ENCODE measurements at regions not wholly inside any gene's neighbourhood (a gene's known extent, or its start where the extent isn't known, plus 50 kb on each side); places are given as distances from the start of the nearest gene placed in this dataset.

GRCh38 chr2:176843208-176843607 is 369.4 kb upstream of the HNRNPA3 start:
- H3K9me3 Mint-ChIP-seq, result no peaks in the 10 kb centered on the region
- H3K4me1 Mint-ChIP-seq (ENCODE audit: low read depth), result peaks cover 5% of the 10 kb centered on the region
- peaks cover 10% of the 10 kb centered on the region for H3K27me3 Mint-ChIP-seq (ENCODE audit: low read depth)
- no peak for DNase-seq (ENCODE audit: low spot score)
- H3K36me3 Mint-ChIP-seq (ENCODE audit: low read depth), result no peaks in the 10 kb centered on the region
- H3K27ac Mint-ChIP-seq, result no peak overlapping the region
- no peak overlapping the region for H3K4me3 Mint-ChIP-seq

- Mint-ChIP-seq H3K27ac (no peak overlapping the region), H3K36me3 (ENCODE audit: low read depth) (no peaks in the 10 kb centered on the region), H3K4me1 (ENCODE audit: low read depth) (peaks cover 5% of the 10 kb centered on the region), H3K9me3 (no peaks in the 10 kb centered on the region), H3K27me3 (ENCODE audit: low read depth) (peaks cover 5% of the 10 kb centered on the region), H3K4me3 (no peak overlapping the region)
- no peak for DNase-seq (ENCODE audit: low spot score)
Observed at GRCh38 chr2:176844461-176844860, 368.1 kb upstream of the HNRNPA3 start.

GRCh38 chr2:176845718-176846117 is 366.9 kb upstream of the HNRNPA3 start:
- H3K4me3 Mint-ChIP-seq, result no peak overlapping the region
- H3K27ac Mint-ChIP-seq, result no peak overlapping the region
- peaks cover 5% of the 10 kb centered on the region for H3K27me3 Mint-ChIP-seq (ENCODE audit: low read depth)
- H3K4me1 Mint-ChIP-seq (ENCODE audit: low read depth), result peaks cover 5% of the 10 kb centered on the region
- DNase-seq (ENCODE audit: low spot score), result no peak
- H3K36me3 Mint-ChIP-seq (ENCODE audit: low read depth), result no peaks in the 10 kb centered on the region
- no peaks in the 10 kb centered on the region for H3K9me3 Mint-ChIP-seq

- Mint-ChIP-seq H3K27ac (no peak overlapping the region), H3K9me3 (no peaks in the 10 kb centered on the region), H3K4me1 (ENCODE audit: low read depth) (peaks cover 9% of the 10 kb centered on the region), H3K4me3 (no peak overlapping the region), H3K27me3 (ENCODE audit: low read depth) (peaks cover 5% of the 10 kb centered on the region), H3K36me3 (ENCODE audit: low read depth) (no peaks in the 10 kb centered on the region)
- no peak for DNase-seq (ENCODE audit: low spot score)
Observed at GRCh38 chr2:176847575-176847974, 365.0 kb upstream of the HNRNPA3 start.

- DNase-seq (ENCODE audit: low spot score), result no peak
- Mint-ChIP-seq H3K4me1 (ENCODE audit: low read depth) (peaks cover 20% of the 10 kb centered on the region), H3K27ac (no peak overlapping the region), H3K27me3 (ENCODE audit: low read depth) (peaks cover 2% of the 10 kb centered on the region), H3K4me3 (no peak overlapping the region), H3K9me3 (no peaks in the 10 kb centered on the region), H3K36me3 (ENCODE audit: low read depth) (no peaks in the 10 kb centered on the region)
Observed at GRCh38 chr2:176848844-176849243, 363.8 kb upstream of the HNRNPA3 start.

- Mint-ChIP-seq H3K4me3 (no peak overlapping the region), H3K4me1 (ENCODE audit: low read depth) (peaks cover 30% of the 10 kb centered on the region), H3K27ac (no peak overlapping the region), H3K9me3 (no peaks in the 10 kb centered on the region), H3K36me3 (ENCODE audit: low read depth) (peaks cover 5% of the 10 kb centered on the region), H3K27me3 (ENCODE audit: low read depth) (no peaks in the 10 kb centered on the region)
- no peak for DNase-seq (ENCODE audit: low spot score)
Observed at GRCh38 chr2:176851200-176851888, 361.2 kb upstream of the HNRNPA3 start.

- Mint-ChIP-seq H3K9me3 (no peaks in the 10 kb centered on the region), H3K27ac (no peak overlapping the region), H3K4me1 (ENCODE audit: low read depth) (peaks cover 35% of the 10 kb centered on the region), H3K36me3 (ENCODE audit: low read depth) (peaks cover 5% of the 10 kb centered on the region), H3K27me3 (ENCODE audit: low read depth) (no peaks in the 10 kb centered on the region), H3K4me3 (peak overlapping the region; percentile 3)
- DNase-seq (ENCODE audit: low spot score), result no peak
Observed at GRCh38 chr2:176851889-176852483, 360.6 kb upstream of the HNRNPA3 start.

- peak overlapping the region; percentile 3 for H3K4me3 Mint-ChIP-seq
- H3K27ac Mint-ChIP-seq, result peak overlapping the region; percentile 50
- H3K36me3 Mint-ChIP-seq (ENCODE audit: low read depth), result peaks cover 5% of the 10 kb centered on the region
- H3K27me3 Mint-ChIP-seq (ENCODE audit: low read depth), result no peaks in the 10 kb centered on the region
- no peaks in the 10 kb centered on the region for H3K9me3 Mint-ChIP-seq
- H3K4me1 Mint-ChIP-seq (ENCODE audit: low read depth), result peaks cover 36% of the 10 kb centered on the region
- peak; percentile 12 for DNase-seq (ENCODE audit: low spot score)
Observed at GRCh38 chr2:176852667-176853066, 359.9 kb upstream of the HNRNPA3 start.

GRCh38 chr2:176854062-176854461 is 358.5 kb upstream of the HNRNPA3 start:
- Mint-ChIP-seq H3K4me3 (no peak overlapping the region), H3K36me3 (ENCODE audit: low read depth) (peaks cover 5% of the 10 kb centered on the region), H3K27me3 (ENCODE audit: low read depth) (no peaks in the 10 kb centered on the region), H3K4me1 (ENCODE audit: low read depth) (peaks cover 36% of the 10 kb centered on the region), H3K27ac (no peak overlapping the region), H3K9me3 (no peaks in the 10 kb centered on the region)
- no peak for DNase-seq (ENCODE audit: low spot score)

- H3K27ac Mint-ChIP-seq, result peak overlapping the region; percentile 44
- no peak overlapping the region for H3K4me3 Mint-ChIP-seq
- peaks cover 5% of the 10 kb centered on the region for H3K36me3 Mint-ChIP-seq (ENCODE audit: low read depth)
- no peaks in the 10 kb centered on the region for H3K9me3 Mint-ChIP-seq
- no peak for DNase-seq (ENCODE audit: low spot score)
- H3K27me3 Mint-ChIP-seq (ENCODE audit: low read depth), result peaks cover 6% of the 10 kb centered on the region
- peaks cover 36% of the 10 kb centered on the region for H3K4me1 Mint-ChIP-seq (ENCODE audit: low read depth)
Observed at GRCh38 chr2:176854878-176855277, 357.7 kb upstream of the HNRNPA3 start.

- H3K4me1 Mint-ChIP-seq (ENCODE audit: low read depth), result peaks cover 36% of the 10 kb centered on the region
- peaks cover 17% of the 10 kb centered on the region for H3K27me3 Mint-ChIP-seq (ENCODE audit: low read depth)
- no peak for DNase-seq (ENCODE audit: low spot score)
- no peak overlapping the region for H3K4me3 Mint-ChIP-seq
- H3K27ac Mint-ChIP-seq, result no peak overlapping the region
- peaks cover 5% of the 10 kb centered on the region for H3K36me3 Mint-ChIP-seq (ENCODE audit: low read depth)
- H3K9me3 Mint-ChIP-seq, result no peaks in the 10 kb centered on the region
Observed at GRCh38 chr2:176856683-176857082, 355.9 kb upstream of the HNRNPA3 start.

- H3K4me3 Mint-ChIP-seq, result no peak overlapping the region
- peaks cover 4% of the 10 kb centered on the region for H3K9me3 Mint-ChIP-seq
- no peak for DNase-seq (ENCODE audit: low spot score)
- peaks cover 36% of the 10 kb centered on the region for H3K27me3 Mint-ChIP-seq (ENCODE audit: low read depth)
- no peak overlapping the region for H3K27ac Mint-ChIP-seq
- no peaks in the 10 kb centered on the region for H3K36me3 Mint-ChIP-seq (ENCODE audit: low read depth)
- peaks cover 1% of the 10 kb centered on the region for H3K4me1 Mint-ChIP-seq (ENCODE audit: low read depth)
Observed at GRCh38 chr2:176865336-176865735, 347.3 kb upstream of the HNRNPA3 start.

- H3K27ac Mint-ChIP-seq, result no peak overlapping the region
- H3K4me3 Mint-ChIP-seq, result no peak overlapping the region
- peaks cover 2% of the 10 kb centered on the region for H3K36me3 Mint-ChIP-seq (ENCODE audit: low read depth)
- DNase-seq (ENCODE audit: low spot score), result no peak
- H3K4me1 Mint-ChIP-seq (ENCODE audit: low read depth), result peaks cover 8% of the 10 kb centered on the region
- H3K9me3 Mint-ChIP-seq, result peaks cover 27% of the 10 kb centered on the region
- H3K27me3 Mint-ChIP-seq (ENCODE audit: low read depth), result peaks cover 6% of the 10 kb centered on the region
Observed at GRCh38 chr2:176872406-176872805, 340.2 kb upstream of the HNRNPA3 start.

- DNase-seq (ENCODE audit: low spot score), result no peak
- peaks cover 8% of the 10 kb centered on the region for H3K4me1 Mint-ChIP-seq (ENCODE audit: low read depth)
- peaks cover 27% of the 10 kb centered on the region for H3K9me3 Mint-ChIP-seq
- H3K27me3 Mint-ChIP-seq (ENCODE audit: low read depth), result peaks cover 6% of the 10 kb centered on the region
- H3K27ac Mint-ChIP-seq, result no peak overlapping the region
- peaks cover 2% of the 10 kb centered on the region for H3K36me3 Mint-ChIP-seq (ENCODE audit: low read depth)
- H3K4me3 Mint-ChIP-seq, result no peak overlapping the region
Observed at GRCh38 chr2:176873403-176873802, 339.2 kb upstream of the HNRNPA3 start.

Measured in T-helper 2 cell treated with Interferon-gamma antibody and Interleukin-4, amounts not matched to agents 5 μg/mL and 100 μg/mL, for 36 hours (primary cell).